ENCODE measurements at regions not wholly inside any gene's neighbourhood (a gene's known extent, or its start where the extent isn't known, plus 50 kb on each side); places are given as distances from the start of the nearest gene placed in this dataset.

- Histone ChIP-seq H3K27ac (ENCODE audit: low read depth, low read length) (no peak overlapping the region), H3K4me2 (ENCODE audit: low read depth, low read length, poor library complexity, severe bottlenecking) (no peak overlapping the region), H3F3A (ENCODE audit: insufficient read depth) (no peaks in the 10 kb centered on the region), H3K9me3 (ENCODE audit: insufficient read depth, low read length) (no peaks in the 10 kb centered on the region), H3K9me2 (replicated peaks; ENCODE audit: insufficient read depth, low read length) (no peaks in the 10 kb centered on the region), H3K27me3 (ENCODE audit: low read length) (no peaks in the 10 kb centered on the region), H2AFZ (ENCODE audit: low read depth, low read length, severe bottlenecking) (no peak overlapping the region), H4K20me1 (ENCODE audit: low read depth, low read length) (no peaks in the 10 kb centered on the region), H3K9ac (ENCODE audit: low read length) (no peak overlapping the region), H3K36me3 (ENCODE audit: low read length) (no peaks in the 10 kb centered on the region), H3K79me2 (ENCODE audit: insufficient read depth, low read length) (no peaks in the 10 kb centered on the region), H3K4me3 (ENCODE audit: insufficient read depth, low read length, poor library complexity, severe bottlenecking) (no peak overlapping the region)
- TF ChIP-seq CTCF (IDR thresholded peaks at IDR 0.05; ENCODE audit: insufficient read depth, low read length, poor library complexity, severe bottlenecking) (no peak), EZH2phosphoT487 (conservative IDR thresholded peaks at IDR 0.05; ENCODE audit: low read length) (no peak)
Measured at GRCh38 chr1:185663771-185664296, 70.4 kb upstream of the HMCN1 start.

- no peaks in the 10 kb centered on the region for H3K27me3 ChIP-seq (ENCODE audit: low read length)
- H3K36me3 ChIP-seq (ENCODE audit: low read length), result no peaks in the 10 kb centered on the region
- no peak overlapping the region for H3K4me2 ChIP-seq (ENCODE audit: low read depth, low read length, poor library complexity, severe bottlenecking)
- no peaks in the 10 kb centered on the region for H3K9me2 ChIP-seq (replicated peaks; ENCODE audit: insufficient read depth, low read length)
- H3K9ac ChIP-seq (ENCODE audit: low read length), result no peak overlapping the region
- H3F3A ChIP-seq (ENCODE audit: insufficient read depth), result no peaks in the 10 kb centered on the region
- H3K27ac ChIP-seq (ENCODE audit: low read depth, low read length), result no peak overlapping the region
- no peaks in the 10 kb centered on the region for H3K79me2 ChIP-seq (ENCODE audit: insufficient read depth, low read length)
- H3K4me3 ChIP-seq (ENCODE audit: insufficient read depth, low read length, poor library complexity, severe bottlenecking), result no peak overlapping the region
- H4K20me1 ChIP-seq (ENCODE audit: low read depth, low read length), result no peaks in the 10 kb centered on the region
- TF ChIP-seq CTCF (IDR thresholded peaks at IDR 0.05; ENCODE audit: insufficient read depth, low read length, poor library complexity, severe bottlenecking) (no peak), EZH2phosphoT487 (conservative IDR thresholded peaks at IDR 0.05; ENCODE audit: low read length) (no peak)
- H2AFZ ChIP-seq (ENCODE audit: low read depth, low read length, severe bottlenecking), result no peak overlapping the region
- H3K9me3 ChIP-seq (ENCODE audit: insufficient read depth, low read length), result no peaks in the 10 kb centered on the region
Measured at GRCh38 chr1:185663332-185663731, 70.9 kb upstream of the HMCN1 start.

GRCh38 chr1:185661971-185662370, 72.2 kb upstream of the HMCN1 start:
- H3K4me2 ChIP-seq (ENCODE audit: low read depth, low read length, poor library complexity, severe bottlenecking), result no peak overlapping the region
- H3K27ac ChIP-seq (ENCODE audit: low read depth, low read length), result no peak overlapping the region
- H3F3A ChIP-seq (ENCODE audit: insufficient read depth), result no peaks in the 10 kb centered on the region
- H4K20me1 ChIP-seq (ENCODE audit: low read depth, low read length), result no peaks in the 10 kb centered on the region
- no peak overlapping the region for H3K4me3 ChIP-seq (ENCODE audit: insufficient read depth, low read length, poor library complexity, severe bottlenecking)
- H3K9me2 ChIP-seq (replicated peaks; ENCODE audit: insufficient read depth, low read length), result no peaks in the 10 kb centered on the region
- TF ChIP-seq EZH2phosphoT487 (conservative IDR thresholded peaks at IDR 0.05; ENCODE audit: low read length) (no peak), CTCF (IDR thresholded peaks at IDR 0.05; ENCODE audit: insufficient read depth, low read length, poor library complexity, severe bottlenecking) (no peak)
- H3K79me2 ChIP-seq (ENCODE audit: insufficient read depth, low read length), result no peaks in the 10 kb centered on the region
- no peak overlapping the region for H2AFZ ChIP-seq (ENCODE audit: low read depth, low read length, severe bottlenecking)
- no peaks in the 10 kb centered on the region for H3K27me3 ChIP-seq (ENCODE audit: low read length)
- no peaks in the 10 kb centered on the region for H3K9me3 ChIP-seq (ENCODE audit: insufficient read depth, low read length)
- no peaks in the 10 kb centered on the region for H3K36me3 ChIP-seq (ENCODE audit: low read length)
- no peak overlapping the region for H3K9ac ChIP-seq (ENCODE audit: low read length)

All from SU-DHL-6 (cell line).